ENCODE measurements at regions not wholly inside any gene's neighbourhood (a gene's known extent, or its start where the extent isn't known, plus 50 kb on each side); places are given as distances from the start of the nearest gene placed in this dataset.

DNA sequence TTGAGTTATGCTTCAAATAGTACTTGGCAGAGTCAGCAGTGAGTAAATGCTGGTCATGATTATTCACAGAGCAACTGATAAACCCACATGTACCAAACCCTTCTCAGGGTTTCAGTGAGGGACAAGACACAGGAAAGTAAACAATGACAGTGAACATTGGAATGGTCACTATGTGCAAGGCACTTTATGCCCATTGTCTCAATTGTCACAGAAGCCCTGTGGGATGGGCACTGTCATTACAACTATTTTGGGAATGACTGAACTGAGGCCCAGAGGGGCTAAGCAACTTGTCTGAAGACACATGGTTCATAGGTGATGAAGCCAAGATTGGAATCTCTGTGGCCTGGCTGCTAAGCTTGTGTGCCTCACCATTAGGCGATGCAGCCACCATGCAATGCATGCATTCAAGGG lies 238.5 kb downstream of the RBM19 start:
- Histone ChIP-seq H3K18ac (ENCODE audit: insufficient read length, low read depth, low read length) (no peak overlapping the region), H4K8ac (replicated peaks; ENCODE audit: insufficient read length, low read depth, low read length) (no peak overlapping the region), H2BK120ac (ENCODE audit: low read depth, low read length, poor library complexity, severe bottlenecking) (no peak overlapping the region), H4K91ac (ENCODE audit: insufficient read length, low read depth, low read length) (no peak overlapping the region), H3K56ac (ENCODE audit: insufficient read length, low read depth, low read length) (no peak overlapping the region), H3K79me2 (ENCODE audit: insufficient read depth, low read length) (no peaks in the 10 kb centered on the region), H3K9me3 (ENCODE audit: control insufficient read depth, low read depth, low read length) (no peaks in the 10 kb centered on the region), H4K5ac (ENCODE audit: insufficient read length, low read depth, low read length) (no peak overlapping the region), H3K27ac (ENCODE audit: insufficient read length, low read depth, low read length) (no peak overlapping the region), H3K4me2 (ENCODE audit: insufficient read depth, insufficient read length, low read length) (no peak overlapping the region), H2AK5ac (ENCODE audit: insufficient read length, low read length) (no peak overlapping the region), H2AFZ (ENCODE audit: low read length) (no peak overlapping the region), H3K9ac (ENCODE audit: extremely low read depth, insufficient read length, low read length) (no peak overlapping the region), H3K14ac (ENCODE audit: insufficient read depth, low read length) (no peak overlapping the region), H3K27me3 (ENCODE audit: insufficient read depth, low read length) (no peaks in the 10 kb centered on the region), H3K4ac (ENCODE audit: low read depth, low read length) (no peak overlapping the region), H2BK12ac (ENCODE audit: insufficient read length, low read depth, low read length) (no peak overlapping the region), H2BK5ac (ENCODE audit: insufficient read length, low read length) (no peak overlapping the region), H3K79me1 (ENCODE audit: insufficient read depth, low read depth, low read length, poor library complexity, severe bottlenecking) (no peaks in the 10 kb centered on the region), H3K4me1 (ENCODE audit: insufficient read depth, low read length) (no peaks in the 10 kb centered on the region), H3K23ac (ENCODE audit: insufficient read length, low read depth, low read length) (no peak overlapping the region), H4K20me1 (ENCODE audit: control insufficient read depth, insufficient read depth, insufficient read length) (no peaks in the 10 kb centered on the region), H2BK15ac (ENCODE audit: low read depth, low read length) (no peak overlapping the region), H2BK20ac (ENCODE audit: low read depth, low read length, poor library complexity, severe bottlenecking) (no peak overlapping the region), H3T11ph (ENCODE audit: low read length) (no peak overlapping the region), H3K23me2 (ENCODE audit: insufficient read length, low read depth, low read length, poor library complexity, severe bottlenecking) (no peaks in the 10 kb centered on the region)
- no peaks in the 10 kb centered on the region for H3K36me3 Mint-ChIP-seq (ENCODE audit: insufficient read depth in 1 of 3, low read depth in 3 of 3)
- no peaks in the 10 kb centered on the region for H3K9me3 Mint-ChIP-seq
- no peak overlapping the region; a peak in 1 of 7 replicates for H3K27ac Mint-ChIP-seq
- H3K4me3 Mint-ChIP-seq, result no peak overlapping the region
- H3K4me1 Mint-ChIP-seq, result peaks cover 7 to 11% of the 10 kb centered on the region in 2 experiments; a peak in 3 of 4 replicates
- TF ChIP-seq, protein P1, sequence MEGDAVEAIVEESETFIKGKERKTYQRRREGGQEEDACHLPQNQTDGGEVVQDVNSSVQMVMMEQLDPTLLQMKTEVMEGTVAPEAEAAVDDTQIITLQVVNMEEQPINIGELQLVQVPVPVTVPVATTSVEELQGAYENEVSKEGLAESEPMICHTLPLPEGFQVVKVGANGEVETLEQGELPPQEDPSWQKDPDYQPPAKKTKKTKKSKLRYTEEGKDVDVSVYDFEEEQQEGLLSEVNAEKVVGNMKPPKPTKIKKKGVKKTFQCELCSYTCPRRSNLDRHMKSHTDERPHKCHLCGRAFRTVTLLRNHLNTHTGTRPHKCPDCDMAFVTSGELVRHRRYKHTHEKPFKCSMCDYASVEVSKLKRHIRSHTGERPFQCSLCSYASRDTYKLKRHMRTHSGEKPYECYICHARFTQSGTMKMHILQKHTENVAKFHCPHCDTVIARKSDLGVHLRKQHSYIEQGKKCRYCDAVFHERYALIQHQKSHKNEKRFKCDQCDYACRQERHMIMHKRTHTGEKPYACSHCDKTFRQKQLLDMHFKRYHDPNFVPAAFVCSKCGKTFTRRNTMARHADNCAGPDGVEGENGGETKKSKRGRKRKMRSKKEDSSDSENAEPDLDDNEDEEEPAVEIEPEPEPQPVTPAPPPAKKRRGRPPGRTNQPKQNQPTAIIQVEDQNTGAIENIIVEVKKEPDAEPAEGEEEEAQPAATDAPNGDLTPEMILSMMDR (conservative IDR thresholded peaks at IDR 0.05), result no peak
- no peak for DNase-seq
- H3K27me3 Mint-ChIP-seq (ENCODE audit: low read depth), result peaks cover 44% of the 10 kb centered on the region
- no CpG with 5 or more reads among the region's 1 CpG for WGBS (ENCODE audit: extremely low coverage, insufficient read length, low lambda C conversion rate)

Measured in H9 (cell line).